GM19328 (cell line): ENCODE measurements at regions not wholly inside any gene's neighbourhood (a gene's known extent, or its start where the extent isn't known, plus 50 kb on each side); places are given as distances from the start of the nearest gene placed in this dataset.

Source experiments
- ATAC-seq: cut with Tn5 transposase; IDR thresholded peaks from one replicate; pipeline ENCODE4 v1.9.1; 2021; ENCODE audit warnings: mild to moderate bottlenecking, moderate library complexity; ENCODE audit not compliant: unreplicated experiment

GRCh38 chr12:59927032-59927431 is 331.2 kb downstream of the SLC16A7 start:
- no peak for ATAC-seq

GRCh38 chr12:59928416-59928815 is 332.6 kb downstream of the SLC16A7 start:
- no peak for ATAC-seq

GRCh38 chr12:59929110-59929509 is 333.3 kb downstream of the SLC16A7 start:
- no peak for ATAC-seq

- ATAC-seq: no peak
Measured at GRCh38 chr12:59934486-59934885, 338.7 kb downstream of the SLC16A7 start.

DNA sequence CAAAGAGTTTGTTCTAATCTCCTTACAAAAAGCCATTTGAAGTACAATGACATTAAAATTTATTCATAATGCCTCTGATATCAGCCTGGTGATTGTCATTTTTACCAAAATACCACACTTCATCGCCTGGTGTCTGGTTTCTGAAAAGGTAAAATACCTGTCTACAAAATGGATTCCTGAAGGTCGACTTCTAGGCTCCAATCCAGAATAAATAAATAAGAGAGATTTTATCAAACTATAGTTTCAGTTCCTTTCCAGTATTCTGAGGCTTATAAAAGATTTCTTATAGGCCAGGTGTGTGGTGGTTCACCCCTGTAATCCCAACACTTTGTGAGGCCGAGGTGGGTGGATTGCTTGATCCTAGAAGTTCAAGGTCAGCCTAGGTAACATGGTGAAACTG is 340.7 kb downstream of the SLC16A7 start:
- ATAC-seq: no peak

GRCh38 chr12:59937148-59937547 is 341.3 kb downstream of the SLC16A7 start:
- ATAC-seq: no peak

DNA sequence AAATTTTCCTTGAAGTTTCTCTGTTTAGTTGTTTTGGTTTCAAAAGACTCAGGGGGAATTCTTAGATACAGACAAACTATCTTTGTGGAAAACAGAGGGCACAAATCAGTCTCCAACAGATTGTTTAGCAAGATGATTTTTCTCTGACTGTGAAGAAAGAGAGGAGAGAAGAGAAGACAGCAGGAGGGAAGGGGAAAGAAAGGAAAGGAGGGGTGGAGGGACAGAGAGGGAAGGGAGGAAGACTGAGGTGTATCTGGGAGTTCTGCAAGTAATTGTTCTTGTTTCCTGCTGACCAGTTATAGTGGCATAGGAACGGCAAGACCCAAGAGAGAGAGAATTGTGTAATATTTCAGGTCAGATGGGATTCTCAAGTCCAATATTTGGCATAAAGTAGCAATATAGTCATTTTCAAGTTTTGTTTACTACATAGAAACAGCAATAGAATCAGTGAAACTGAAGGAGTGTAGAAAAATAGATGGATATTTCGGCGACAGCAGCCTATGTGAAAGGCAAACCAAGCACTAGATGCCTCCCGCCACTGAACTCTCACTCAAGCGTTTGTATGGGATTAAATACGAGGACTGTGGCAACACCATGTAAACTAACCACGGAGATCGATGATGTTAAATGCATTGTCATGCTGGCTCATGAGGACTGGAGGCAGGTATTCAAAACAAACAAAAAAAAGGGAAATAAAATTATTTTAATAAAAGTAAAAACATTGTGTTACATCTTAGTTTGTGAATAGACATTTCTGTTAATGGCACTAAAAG is 342.5 kb downstream of the SLC16A7 start:
- ATAC-seq: no peak

DNA sequence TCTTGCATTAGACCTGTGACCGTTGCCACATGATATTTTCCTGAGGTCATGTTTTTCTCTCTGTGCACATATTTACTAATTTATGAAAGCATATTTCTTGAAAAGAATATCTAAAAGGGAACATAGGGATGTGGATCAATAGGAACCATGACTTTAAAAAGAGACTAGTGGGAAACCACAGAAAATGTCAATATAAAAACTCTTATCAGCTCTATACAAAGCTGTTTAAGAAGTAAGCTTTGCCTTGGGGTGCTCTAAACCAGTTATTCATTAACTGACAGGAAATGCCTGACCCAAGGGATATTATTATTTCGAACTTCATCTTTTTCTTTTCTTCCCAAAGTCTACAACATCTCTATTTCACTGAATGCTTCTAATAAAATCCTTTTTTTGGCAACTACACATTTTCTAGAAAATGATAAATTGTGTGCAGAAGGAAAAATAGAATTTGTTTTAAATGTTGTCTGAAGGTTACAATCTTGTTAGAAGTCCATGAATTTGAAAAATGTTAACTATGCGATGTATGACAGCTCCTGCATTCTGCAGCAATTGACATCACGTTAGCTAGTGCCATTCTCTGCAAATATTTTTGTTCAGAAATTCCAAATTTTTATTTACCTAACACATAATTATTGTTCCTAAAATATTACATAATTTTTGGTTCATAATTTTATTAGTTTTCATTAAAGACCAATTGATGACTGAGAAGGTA is 345.0 kb downstream of the SLC16A7 start:
- ATAC-seq: no peak

DNA sequence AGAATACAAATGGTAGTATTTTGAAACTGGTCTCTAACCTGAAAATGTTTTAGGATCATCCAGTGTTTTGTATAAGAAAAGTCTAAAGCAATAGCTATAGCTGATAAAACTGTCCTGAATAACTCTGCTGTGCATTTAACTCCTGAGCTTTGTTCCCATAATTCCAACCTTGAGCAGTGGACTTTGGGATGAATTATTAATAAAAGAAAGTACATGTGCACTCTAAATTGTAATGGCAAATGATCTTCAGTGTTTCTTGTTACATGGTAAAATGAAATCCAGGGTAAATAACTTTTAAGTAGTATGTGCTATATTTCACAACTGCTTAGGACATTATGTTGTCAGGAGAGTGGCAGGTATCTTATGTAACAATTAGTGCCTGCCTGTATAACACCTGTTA is 345.6 kb downstream of the SLC16A7 start:
- no peak for ATAC-seq

DNA sequence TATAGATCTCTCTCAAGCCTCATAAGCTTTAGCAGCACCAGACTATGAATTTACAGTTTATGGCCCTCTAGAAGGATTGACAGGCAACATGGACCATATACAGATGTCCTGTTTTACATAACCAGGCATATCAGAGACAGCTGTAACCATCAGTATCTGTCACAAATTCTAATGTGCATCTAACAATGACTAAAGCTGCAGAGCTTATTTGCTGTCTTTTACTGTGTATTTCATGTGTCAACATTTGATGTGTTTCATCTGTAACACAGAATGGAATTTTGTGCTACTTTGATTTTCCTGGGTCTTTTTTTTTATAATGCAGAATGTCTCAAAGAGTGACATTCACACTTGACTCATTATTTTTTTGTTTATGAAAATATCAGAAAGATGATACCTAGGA is 348.3 kb downstream of the SLC16A7 start:
- no peak for ATAC-seq

- ATAC-seq: no peak
Measured at GRCh38 chr12:59946635-59947034, 350.8 kb downstream of the SLC16A7 start.

DNA sequence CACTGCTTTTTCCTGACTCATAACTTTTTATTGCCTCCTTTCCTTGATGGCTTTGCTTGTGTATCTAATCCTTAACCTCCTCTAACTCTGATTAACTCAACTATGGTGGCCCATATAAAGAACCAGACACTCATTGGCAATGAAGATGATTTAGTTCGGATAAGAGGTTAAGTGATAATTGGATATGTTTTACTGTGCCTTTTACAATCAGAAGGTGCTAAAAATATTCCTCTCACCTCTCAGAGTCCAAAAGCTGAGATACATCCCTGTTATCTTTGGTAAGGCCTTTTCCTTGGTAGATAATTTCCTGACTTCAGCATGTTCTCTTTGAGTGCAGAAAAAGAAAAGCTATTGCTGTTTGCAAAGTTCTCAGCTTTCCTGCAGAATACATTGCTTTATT is 367.7 kb downstream of the SLC16A7 start:
- no peak for ATAC-seq

DNA sequence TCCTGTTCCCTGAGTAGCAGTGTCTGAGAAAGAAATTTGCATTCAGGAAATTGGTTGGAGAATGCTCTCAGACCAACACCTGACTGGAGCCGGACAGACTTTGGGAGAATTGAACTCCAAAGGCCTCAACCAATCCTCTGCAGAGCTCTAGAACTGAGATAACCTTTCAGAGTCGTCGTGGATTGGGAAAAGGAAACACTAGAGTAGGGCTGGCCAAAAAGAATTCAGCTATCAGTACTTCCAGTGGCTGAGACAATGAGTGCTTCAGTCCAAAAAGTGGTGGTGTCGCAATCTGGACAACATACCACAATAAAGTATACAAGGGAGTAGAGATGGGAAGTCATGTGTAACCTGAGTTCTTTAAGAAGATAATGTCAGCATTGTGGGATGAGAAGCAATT is 377.1 kb downstream of the SLC16A7 start:
- no peak for ATAC-seq

GRCh38 chr12:59973515-59973914 is 377.7 kb downstream of the SLC16A7 start:
- no peak for ATAC-seq

GRCh38 chr12:59977779-59978178 is 381.9 kb downstream of the SLC16A7 start:
- ATAC-seq: no peak

DNA sequence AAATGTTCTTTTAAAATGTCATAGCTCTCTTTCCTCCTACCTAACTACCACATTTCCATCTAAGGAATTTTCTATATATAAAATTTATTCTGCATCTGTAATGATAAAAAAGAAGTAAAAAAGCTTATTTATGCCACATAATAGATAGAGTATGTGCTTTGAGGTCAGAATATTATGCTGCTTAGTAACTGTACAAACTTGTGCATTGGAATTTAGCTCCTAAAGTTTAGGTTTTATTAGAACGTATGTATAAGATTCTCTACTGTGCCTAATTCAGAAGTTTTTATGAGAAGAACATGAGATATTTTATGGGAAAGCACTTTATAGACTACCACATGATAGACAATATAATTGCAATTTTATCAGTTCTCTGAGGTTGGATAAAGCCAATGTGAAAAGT is 384.6 kb downstream of the SLC16A7 start:
- no peak for ATAC-seq

DNA sequence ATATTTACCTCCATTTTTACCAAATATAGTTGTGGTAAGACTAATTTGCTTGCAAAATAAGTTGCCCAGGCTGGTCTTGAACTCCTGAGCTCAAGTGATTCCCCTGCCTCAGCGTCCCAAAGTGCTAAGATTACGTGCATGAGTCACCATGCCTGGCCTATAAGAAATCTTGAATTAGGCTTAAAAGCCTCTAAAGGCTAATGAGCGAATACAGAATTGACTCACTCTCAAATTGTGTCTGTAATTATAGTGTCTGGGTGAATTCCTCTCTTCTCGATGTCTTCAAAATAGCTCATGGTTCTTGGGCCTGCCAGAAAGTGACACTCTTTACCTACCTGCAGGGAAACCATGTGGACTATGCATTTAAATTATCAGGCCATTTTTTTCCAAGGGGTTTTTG is 403.5 kb downstream of the SLC16A7 start:
- no peak for ATAC-seq

DNA sequence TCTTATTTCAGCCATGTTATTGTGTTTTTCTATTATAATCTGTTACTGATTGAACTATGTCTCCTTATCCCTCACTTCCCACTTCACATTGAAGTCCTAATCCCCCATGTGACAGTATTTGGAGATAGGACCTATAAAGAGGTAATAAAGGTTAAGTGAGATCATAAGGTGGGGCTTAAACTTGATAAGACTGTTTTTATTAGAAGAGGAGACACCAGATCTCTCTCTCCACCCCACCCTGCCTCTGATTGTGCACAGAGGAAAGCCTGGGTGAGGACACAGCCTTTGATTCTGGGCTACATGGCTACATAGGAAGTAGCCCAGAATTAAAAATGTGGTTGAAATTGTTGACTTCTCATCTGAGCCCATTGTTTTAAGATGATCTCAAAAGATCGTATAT is 414.7 kb downstream of the SLC16A7 start:
- ATAC-seq: no peak

DNA sequence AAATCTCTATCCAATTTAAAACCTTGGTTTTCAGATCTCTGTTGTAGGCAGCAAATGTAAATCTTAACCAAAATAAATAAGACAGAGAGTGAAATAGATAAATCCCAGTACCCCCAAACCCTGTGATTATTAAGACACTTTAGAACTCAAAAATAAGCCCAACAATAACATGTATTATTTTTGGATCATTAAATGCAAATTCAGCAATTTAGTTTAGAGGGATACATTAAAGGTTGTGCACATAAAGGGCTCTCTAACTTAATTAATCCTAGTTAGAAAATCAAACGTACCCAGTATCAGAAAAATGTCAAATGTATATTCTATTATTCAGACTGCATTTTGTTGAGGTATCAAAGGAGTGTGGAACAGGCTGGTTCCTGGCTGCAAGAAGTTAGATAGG is 416.8 kb downstream of the SLC16A7 start:
- ATAC-seq: no peak

- no peak for ATAC-seq
Measured at GRCh38 chr12:60014436-60014835, 418.6 kb downstream of the SLC16A7 start.

DNA sequence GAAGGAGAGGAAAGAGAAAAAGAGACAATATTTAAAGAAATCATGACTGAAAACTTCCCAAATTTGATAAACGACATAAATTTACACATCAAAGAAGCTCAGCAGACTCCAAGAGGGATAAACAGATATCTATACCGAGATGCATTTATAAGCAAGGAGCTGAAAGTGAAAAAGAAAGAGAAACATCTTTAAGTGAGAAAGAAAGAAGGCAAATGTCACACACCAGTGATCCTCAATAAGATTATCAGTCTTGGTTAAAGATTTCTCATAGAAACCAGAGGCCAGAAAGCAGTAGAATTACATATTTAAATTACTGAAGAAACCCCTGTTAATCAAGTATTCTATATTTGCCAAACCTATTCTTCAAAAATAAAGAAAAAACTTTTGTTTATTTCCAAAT is 424.2 kb downstream of the SLC16A7 start:
- no peak for ATAC-seq

DNA sequence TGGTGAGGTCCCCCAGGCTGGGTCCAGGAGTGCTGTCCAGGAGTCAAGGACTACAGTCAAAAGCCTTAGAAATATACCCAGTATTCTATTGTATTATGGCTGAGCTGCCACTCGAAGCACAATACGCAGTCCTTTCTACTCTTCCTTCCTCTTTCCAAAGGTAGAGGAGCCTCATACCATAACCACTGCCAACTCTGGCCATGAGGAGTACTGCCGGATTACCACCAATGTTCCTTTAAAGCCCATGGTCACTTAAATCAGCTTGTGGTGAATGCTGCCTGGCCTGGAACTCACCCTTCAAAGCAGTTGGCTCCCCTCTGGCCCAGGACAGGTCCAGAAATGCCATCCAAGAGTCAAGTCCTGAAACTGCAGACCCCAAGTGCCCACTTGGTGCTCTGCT is 425.4 kb downstream of the SLC16A7 start:
- ATAC-seq: no peak

DNA sequence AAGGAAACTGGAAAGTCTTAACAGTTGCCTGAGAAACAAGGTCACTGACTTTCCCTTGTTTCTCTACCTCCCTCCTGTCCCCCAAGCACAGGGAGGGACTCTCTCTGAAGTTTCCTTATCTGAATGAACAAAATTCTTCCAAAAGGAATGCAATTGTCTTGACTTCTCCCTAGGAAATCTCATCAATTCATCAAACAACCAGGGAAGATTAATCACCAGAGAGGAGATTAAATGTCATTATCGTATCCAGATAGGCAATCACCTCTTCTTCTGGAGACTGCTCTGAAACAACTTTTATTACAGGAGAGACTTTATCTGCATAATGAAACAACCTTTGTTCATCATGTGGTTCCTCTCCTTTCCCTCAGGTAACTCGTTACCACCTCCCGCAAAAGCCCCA is 431.4 kb downstream of the SLC16A7 start:
- no peak for ATAC-seq
